ENCODE measurements at regions not wholly inside any gene's neighbourhood (a gene's known extent, or its start where the extent isn't known, plus 50 kb on each side); places are given as distances from the start of the nearest gene placed in this dataset.

DNA sequence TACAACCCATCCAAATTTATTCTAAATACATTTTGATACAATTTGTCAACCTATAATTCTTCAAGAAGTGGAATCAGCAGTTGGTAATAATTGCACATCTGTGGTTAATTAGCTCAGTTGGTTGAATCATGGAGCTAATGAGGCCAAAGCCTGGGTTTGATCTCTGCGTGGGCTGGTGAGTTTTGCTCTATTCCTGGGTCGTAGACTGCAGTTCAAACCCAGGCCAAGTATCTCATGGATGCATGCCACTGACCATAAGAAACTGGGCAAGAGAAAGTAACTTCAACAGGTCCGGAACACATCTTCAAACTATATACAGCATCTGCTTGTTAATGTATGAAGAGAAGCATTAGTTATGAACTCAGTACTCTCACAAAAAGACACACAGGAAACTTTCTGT is 779.7 kb downstream of the USP25 start:
- H3K4me3 Mint-ChIP-seq: no peak overlapping the region
- Histone ChIP-seq H2AFZ (no peak overlapping the region), H3K79me2 (replicated peaks; ENCODE audit: insufficient read depth) (no peaks in the 10 kb centered on the region), H3K36me3 (ENCODE audit: insufficient read depth) (no peaks in the 10 kb centered on the region), H3K9me2 (ENCODE audit: insufficient read depth) (no peaks in the 10 kb centered on the region), H3F3A (replicated peaks; ENCODE audit: low read depth) (no peaks in the 10 kb centered on the region), H3K27me3 (ENCODE audit: insufficient read depth) (no peaks in the 10 kb centered on the region), H3K4me1 (ENCODE audit: insufficient read depth) (no peaks in the 10 kb centered on the region), H3K4me2 (no peak overlapping the region), H4K20me1 (replicated peaks; ENCODE audit: insufficient read depth) (no peaks in the 10 kb centered on the region), H3K4me3 (no peak overlapping the region), H3K27ac (ENCODE audit: low read depth) (no peak overlapping the region)
- H3K27ac Mint-ChIP-seq: no peak overlapping the region
- H3K27me3 Mint-ChIP-seq (ENCODE audit: insufficient read depth, low read depth, poor library complexity): no peaks in the 10 kb centered on the region
- no peaks in the 10 kb centered on the region for H3K36me3 Mint-ChIP-seq (ENCODE audit: low read depth)
- no peaks in the 10 kb centered on the region for H3K9me3 Mint-ChIP-seq
- no peak for ATAC-seq
- TF ChIP-seq NANOG (IDR thresholded peaks at IDR 0.05; ENCODE audit: borderline replicate concordance) (no peak), EZH2 (IDR thresholded peaks at IDR 0.05; ENCODE audit: low read depth, unreplicated experiment) (no peak), EZH2phosphoT487 (IDR thresholded peaks at IDR 0.05; ENCODE audit: unreplicated experiment) (no peak), ZNF114 (CRISPR knock-in tag; IDR thresholded peaks at IDR 0.05) (no peak), STAT1 (IDR thresholded peaks at IDR 0.05; ENCODE audit: unreplicated experiment) (no peak), CREB1 (CRISPR knock-in tag; IDR thresholded peaks at IDR 0.05; ENCODE audit: low read depth) (no peak), ZNF331 (CRISPR knock-in tag; IDR thresholded peaks at IDR 0.05; ENCODE audit: low read depth) (no peak), JUNB (IDR thresholded peaks at IDR 0.05; ENCODE audit: unreplicated experiment) (no peak), POLR2AphosphoS5 (IDR thresholded peaks at IDR 0.05; ENCODE audit: low read depth) (no peak)
- TF ChIP-seq, protein P1, sequence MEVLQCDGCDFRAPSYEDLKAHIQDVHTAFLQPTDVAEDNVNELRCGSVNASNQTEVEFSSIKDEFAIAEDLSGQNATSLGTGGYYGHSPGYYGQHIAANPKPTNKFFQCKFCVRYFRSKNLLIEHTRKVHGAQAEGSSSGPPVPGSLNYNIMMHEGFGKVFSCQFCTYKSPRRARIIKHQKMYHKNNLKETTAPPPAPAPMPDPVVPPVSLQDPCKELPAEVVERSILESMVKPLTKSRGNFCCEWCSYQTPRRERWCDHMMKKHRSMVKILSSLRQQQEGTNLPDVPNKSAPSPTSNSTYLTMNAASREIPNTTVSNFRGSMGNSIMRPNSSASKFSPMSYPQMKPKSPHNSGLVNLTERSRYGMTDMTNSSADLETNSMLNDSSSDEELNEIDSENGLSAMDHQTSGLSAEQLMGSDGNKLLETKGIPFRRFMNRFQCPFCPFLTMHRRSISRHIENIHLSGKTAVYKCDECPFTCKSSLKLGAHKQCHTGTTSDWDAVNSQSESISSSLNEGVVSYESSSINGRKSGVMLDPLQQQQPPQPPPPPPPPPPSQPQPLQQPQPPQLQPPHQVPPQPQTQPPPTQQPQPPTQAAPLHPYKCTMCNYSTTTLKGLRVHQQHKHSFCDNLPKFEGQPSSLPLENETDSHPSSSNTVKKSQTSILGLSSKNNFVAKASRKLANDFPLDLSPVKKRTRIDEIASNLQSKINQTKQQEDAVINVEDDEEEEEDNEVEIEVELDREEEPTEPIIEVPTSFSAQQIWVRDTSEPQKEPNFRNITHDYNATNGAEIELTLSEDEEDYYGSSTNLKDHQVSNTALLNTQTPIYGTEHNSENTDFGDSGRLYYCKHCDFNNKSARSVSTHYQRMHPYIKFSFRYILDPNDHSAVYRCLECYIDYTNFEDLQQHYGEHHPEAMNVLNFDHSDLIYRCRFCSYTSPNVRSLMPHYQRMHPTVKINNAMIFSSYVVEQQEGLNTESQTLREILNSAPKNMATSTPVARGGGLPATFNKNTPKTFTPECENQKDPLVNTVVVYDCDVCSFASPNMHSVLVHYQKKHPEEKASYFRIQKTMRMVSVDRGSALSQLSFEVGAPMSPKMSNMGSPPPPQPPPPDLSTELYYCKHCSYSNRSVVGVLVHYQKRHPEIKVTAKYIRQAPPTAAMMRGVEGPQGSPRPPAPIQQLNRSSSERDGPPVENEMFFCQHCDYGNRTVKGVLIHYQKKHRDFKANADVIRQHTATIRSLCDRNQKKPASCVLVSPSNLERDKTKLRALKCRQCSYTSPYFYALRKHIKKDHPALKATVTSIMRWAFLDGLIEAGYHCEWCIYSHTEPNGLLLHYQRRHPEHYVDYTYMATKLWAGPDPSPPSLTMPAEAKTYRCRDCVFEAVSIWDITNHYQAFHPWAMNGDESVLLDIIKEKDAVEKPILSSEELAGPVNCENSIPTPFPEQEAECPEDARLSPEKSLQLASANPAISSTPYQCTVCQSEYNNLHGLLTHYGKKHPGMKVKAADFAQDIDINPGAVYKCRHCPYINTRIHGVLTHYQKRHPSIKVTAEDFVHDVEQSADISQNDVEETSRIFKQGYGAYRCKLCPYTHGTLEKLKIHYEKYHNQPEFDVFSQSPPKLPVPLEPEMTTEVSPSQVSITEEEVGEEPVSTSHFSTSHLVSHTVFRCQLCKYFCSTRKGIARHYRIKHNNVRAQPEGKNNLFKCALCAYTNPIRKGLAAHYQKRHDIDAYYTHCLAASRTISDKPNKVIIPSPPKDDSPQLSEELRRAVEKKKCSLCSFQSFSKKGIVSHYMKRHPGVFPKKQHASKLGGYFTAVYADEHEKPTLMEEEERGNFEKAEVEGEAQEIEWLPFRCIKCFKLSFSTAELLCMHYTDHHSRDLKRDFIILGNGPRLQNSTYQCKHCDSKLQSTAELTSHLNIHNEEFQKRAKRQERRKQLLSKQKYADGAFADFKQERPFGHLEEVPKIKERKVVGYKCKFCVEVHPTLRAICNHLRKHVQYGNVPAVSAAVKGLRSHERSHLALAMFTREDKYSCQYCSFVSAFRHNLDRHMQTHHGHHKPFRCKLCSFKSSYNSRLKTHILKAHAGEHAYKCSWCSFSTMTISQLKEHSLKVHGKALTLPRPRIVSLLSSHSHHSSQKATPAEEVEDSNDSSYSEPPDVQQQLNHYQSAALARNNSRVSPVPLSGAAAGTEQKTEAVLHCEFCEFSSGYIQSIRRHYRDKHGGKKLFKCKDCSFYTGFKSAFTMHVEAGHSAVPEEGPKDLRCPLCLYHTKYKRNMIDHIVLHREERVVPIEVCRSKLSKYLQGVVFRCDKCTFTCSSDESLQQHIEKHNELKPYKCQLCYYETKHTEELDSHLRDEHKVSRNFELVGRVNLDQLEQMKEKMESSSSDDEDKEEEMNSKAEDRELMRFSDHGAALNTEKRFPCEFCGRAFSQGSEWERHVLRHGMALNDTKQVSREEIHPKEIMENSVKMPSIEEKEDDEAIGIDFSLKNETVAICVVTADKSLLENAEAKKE (CRISPR knock-in tag; IDR thresholded peaks at IDR 0.05): no peak
- TF ChIP-seq, protein P2, sequence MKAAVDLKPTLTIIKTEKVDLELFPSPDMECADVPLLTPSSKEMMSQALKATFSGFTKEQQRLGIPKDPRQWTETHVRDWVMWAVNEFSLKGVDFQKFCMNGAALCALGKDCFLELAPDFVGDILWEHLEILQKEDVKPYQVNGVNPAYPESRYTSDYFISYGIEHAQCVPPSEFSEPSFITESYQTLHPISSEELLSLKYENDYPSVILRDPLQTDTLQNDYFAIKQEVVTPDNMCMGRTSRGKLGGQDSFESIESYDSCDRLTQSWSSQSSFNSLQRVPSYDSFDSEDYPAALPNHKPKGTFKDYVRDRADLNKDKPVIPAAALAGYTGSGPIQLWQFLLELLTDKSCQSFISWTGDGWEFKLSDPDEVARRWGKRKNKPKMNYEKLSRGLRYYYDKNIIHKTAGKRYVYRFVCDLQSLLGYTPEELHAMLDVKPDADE (IDR thresholded peaks at IDR 0.05): no peak
- TF ChIP-seq, protein P3, sequence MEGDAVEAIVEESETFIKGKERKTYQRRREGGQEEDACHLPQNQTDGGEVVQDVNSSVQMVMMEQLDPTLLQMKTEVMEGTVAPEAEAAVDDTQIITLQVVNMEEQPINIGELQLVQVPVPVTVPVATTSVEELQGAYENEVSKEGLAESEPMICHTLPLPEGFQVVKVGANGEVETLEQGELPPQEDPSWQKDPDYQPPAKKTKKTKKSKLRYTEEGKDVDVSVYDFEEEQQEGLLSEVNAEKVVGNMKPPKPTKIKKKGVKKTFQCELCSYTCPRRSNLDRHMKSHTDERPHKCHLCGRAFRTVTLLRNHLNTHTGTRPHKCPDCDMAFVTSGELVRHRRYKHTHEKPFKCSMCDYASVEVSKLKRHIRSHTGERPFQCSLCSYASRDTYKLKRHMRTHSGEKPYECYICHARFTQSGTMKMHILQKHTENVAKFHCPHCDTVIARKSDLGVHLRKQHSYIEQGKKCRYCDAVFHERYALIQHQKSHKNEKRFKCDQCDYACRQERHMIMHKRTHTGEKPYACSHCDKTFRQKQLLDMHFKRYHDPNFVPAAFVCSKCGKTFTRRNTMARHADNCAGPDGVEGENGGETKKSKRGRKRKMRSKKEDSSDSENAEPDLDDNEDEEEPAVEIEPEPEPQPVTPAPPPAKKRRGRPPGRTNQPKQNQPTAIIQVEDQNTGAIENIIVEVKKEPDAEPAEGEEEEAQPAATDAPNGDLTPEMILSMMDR (conservative IDR thresholded peaks at IDR 0.05; ENCODE audit: low read depth in 2 of 2): no peak
- TF ChIP-seq, protein P4, sequence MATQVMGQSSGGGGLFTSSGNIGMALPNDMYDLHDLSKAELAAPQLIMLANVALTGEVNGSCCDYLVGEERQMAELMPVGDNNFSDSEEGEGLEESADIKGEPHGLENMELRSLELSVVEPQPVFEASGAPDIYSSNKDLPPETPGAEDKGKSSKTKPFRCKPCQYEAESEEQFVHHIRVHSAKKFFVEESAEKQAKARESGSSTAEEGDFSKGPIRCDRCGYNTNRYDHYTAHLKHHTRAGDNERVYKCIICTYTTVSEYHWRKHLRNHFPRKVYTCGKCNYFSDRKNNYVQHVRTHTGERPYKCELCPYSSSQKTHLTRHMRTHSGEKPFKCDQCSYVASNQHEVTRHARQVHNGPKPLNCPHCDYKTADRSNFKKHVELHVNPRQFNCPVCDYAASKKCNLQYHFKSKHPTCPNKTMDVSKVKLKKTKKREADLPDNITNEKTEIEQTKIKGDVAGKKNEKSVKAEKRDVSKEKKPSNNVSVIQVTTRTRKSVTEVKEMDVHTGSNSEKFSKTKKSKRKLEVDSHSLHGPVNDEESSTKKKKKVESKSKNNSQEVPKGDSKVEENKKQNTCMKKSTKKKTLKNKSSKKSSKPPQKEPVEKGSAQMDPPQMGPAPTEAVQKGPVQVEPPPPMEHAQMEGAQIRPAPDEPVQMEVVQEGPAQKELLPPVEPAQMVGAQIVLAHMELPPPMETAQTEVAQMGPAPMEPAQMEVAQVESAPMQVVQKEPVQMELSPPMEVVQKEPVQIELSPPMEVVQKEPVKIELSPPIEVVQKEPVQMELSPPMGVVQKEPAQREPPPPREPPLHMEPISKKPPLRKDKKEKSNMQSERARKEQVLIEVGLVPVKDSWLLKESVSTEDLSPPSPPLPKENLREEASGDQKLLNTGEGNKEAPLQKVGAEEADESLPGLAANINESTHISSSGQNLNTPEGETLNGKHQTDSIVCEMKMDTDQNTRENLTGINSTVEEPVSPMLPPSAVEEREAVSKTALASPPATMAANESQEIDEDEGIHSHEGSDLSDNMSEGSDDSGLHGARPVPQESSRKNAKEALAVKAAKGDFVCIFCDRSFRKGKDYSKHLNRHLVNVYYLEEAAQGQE (IDR thresholded peaks at IDR 0.05; ENCODE audit: unreplicated experiment): no peak
- no peaks in the 10 kb centered on the region for H3K4me1 Mint-ChIP-seq
- no peak for DNase-seq (ENCODE audit: low spot score)

All from GM23338 (cell line).